Transverse colon (tissue), 4 donors: ENCODE measurements at regions not wholly inside any gene's neighbourhood (a gene's known extent, or its start where the extent isn't known, plus 50 kb on each side); places are given as distances from the start of the nearest gene placed in this dataset.

Experiments
- DNase-seq: peaks from one replicate; pipeline ENCODE4 v3.0.0-alpha.2; 2019
- H3K27ac ChIP-seq, 4 donors: fragments of 200-600 bp; sonication (generic); 2 replicates each; pipeline ENCODE4 v1.5.1; 2016 to 2018; ENCODE audit warnings: inconsistent platforms in 4 of 4
- H3K27me3 ChIP-seq: fragments of 200-600 bp; sonication (generic); 2 replicates; pipeline ENCODE4 v1.5.1; 2017; ENCODE audit warnings: inconsistent platforms
- H3K36me3 ChIP-seq, 4 donors: fragments of 200-600 bp; sonication (generic); 2 replicates each; pipeline ENCODE4 v1.5.1; 2017 to 2019; ENCODE audit warnings: inconsistent platforms in 4 of 4
- H3K4me1 ChIP-seq, 4 donors: fragments of 200-600 bp; sonication (generic); 2 replicates each; pipeline ENCODE4 v1.5.1; 2017 to 2020; ENCODE audit warnings: inconsistent platforms in 4 of 4
- H3K4me3 ChIP-seq, 4 donors: fragments of 200-600 bp; sonication (generic); 1 replicate in 1 of 4; 2 replicates in 3 of 4; pipeline versions ENCODE4 v1.5.1 to v1.6.1; 2017 to 2019; ENCODE audit warnings: inconsistent platforms in 4 of 4
- H3K9me3 ChIP-seq, 2 donors: fragments of 200-600 bp; sonication (generic); 2 replicates each; pipeline ENCODE4 v1.5.1; 2017 to 2019; ENCODE audit warnings: inconsistent platforms in 2 of 2
- CTCF ChIP-seq, 5 experiments: fragments of 200-600 bp in 3 of 5; fragments of 450-650 bp in 2 of 5; sonication (generic) in 3 of 5; IDR thresholded peaks; 1 replicate in 2 of 5; 2 replicates in 3 of 5; pipeline ENCODE4 v1.5.1; 2016 to 2017; ENCODE audit warnings: antibody characterized with exemption in 5 of 5, inconsistent platforms in 3 of 5, mild to moderate bottlenecking in 2 of 5, moderate library complexity in 1 of 5
- EP300 ChIP-seq: sonication (generic); formaldehyde crosslinking; IDR thresholded peaks from one replicate; pipeline ENCODE4 v1.6.1; 2017; ENCODE audit warnings: antibody characterized with exemption, low read depth
- POLR2A ChIP-seq: fragments of 450-650 bp; IDR thresholded peaks from one replicate; pipeline ENCODE4 v1.6.1; 2016; ENCODE audit warnings: antibody characterized with exemption, mild to moderate bottlenecking, moderate library complexity
- POLR2AphosphoS5 ChIP-seq, 3 donors: sonication (generic); formaldehyde crosslinking; IDR thresholded peaks; one replicate each; pipeline ENCODE4 v1.6.1; 2016; ENCODE audit warnings: antibody characterized with exemption in 3 of 3
- WGBS, 2 donors: methylation state at CpG; one replicate each; pipeline ENCODE4 v1.1.5; 2018; ENCODE audit warnings: low coverage in 1 of 2; 5-methylcytosine and 5-hydroxymethylcytosine counted together
- in situ Hi-C, 4 donors: fragments of 200-750 bp; cut with MboI; loops; one replicate each; pipeline versions ENCODE4 v1.15.0 to v1.15.1; 2017; ENCODE audit warnings: low sequenced_read_pairs in 3 of 4, low pct_ligation_motif_present in 1 of 4, low pct_unique_long_range_greater_than_20kb in 1 of 4
- intact Hi-C: fragments of 100-400 bp; cut with DNase I; formaldehyde crosslinking; loops from one replicate; pipeline ENCODE4 v1.15.1; 2023; ENCODE audit warnings: low total_unique reads

GRCh38 chr6:113048741-113049140 lies 701.6 kb downstream of the RFPL4B start:
- intact Hi-C loops (no loop called here), in situ Hi-C loops (no loop called here)
- Histone ChIP-seq H3K4me3 (no peak overlapping the region), H3K4me1 (no peaks in the 10 kb centered on the region), H3K9me3 (no peaks in the 10 kb centered on the region), H3K27ac (no peak overlapping the region), H3K36me3 (no peaks in the 10 kb centered on the region), H3K27me3 (no peaks in the 10 kb centered on the region)
- TF ChIP-seq CTCF (IDR thresholded peaks at IDR 0.05) = no peak
- no peak for TF ChIP-seq EP300
- TF ChIP-seq POLR2A = no peak
- TF ChIP-seq POLR2AphosphoS5 (IDR thresholded peaks at IDR 0.05) = no peak
- 78 to 86% methylated on average over 3 of the region's 3 CpGs for WGBS, 2 donors
- DNase-seq = no peak

GRCh38 chr6:113049190-113049589 lies 702.1 kb downstream of the RFPL4B start:
- H3K36me3 ChIP-seq = no peaks in the 10 kb centered on the region
- intact Hi-C loops = no loop called here
- H3K4me3 ChIP-seq = no peak overlapping the region
- H3K27ac ChIP-seq = no peak overlapping the region
- in situ Hi-C loops = no loop called here
- H3K27me3 ChIP-seq = no peaks in the 10 kb centered on the region
- H3K4me1 ChIP-seq = no peaks in the 10 kb centered on the region
- 84 to 94% methylated on average over 2 of the region's 2 CpGs for WGBS, 2 donors
- no peaks in the 10 kb centered on the region for H3K9me3 ChIP-seq
- TF ChIP-seq EP300 (no peak), POLR2AphosphoS5 (IDR thresholded peaks at IDR 0.05) (no peak)
- DNase-seq = no peak

GRCh38 chr6:113050010-113050858 lies 703.1 kb downstream of the RFPL4B start:
- Histone ChIP-seq H3K4me3 (no peak overlapping the region), H3K9me3 (no peaks in the 10 kb centered on the region), H3K36me3 (no peaks in the 10 kb centered on the region), H3K4me1 (no peaks in the 10 kb centered on the region), H3K27ac (no peak overlapping the region), H3K27me3 (no peaks in the 10 kb centered on the region)
- intact Hi-C loops = no loop called here
- 47 to 64% methylated on average over 5 to 6 of the region's 6 CpGs for WGBS, 2 donors
- TF ChIP-seq EP300 (no peak), POLR2A (no peak), POLR2AphosphoS5 (IDR thresholded peaks at IDR 0.05) (no peak), CTCF (IDR thresholded peaks at IDR 0.05) (no peak)
- in situ Hi-C loops = no loop called here
- no peak for DNase-seq

- H3K9me3 ChIP-seq = no peaks in the 10 kb centered on the region
- 88% methylated on average over 5 of the region's 5 CpGs; no CpG with 5 or more reads in 1 of the 2 donors for WGBS, 2 donors
- TF ChIP-seq POLR2A (no peak), POLR2AphosphoS5 (IDR thresholded peaks at IDR 0.05) (no peak), CTCF (IDR thresholded peaks at IDR 0.05) (no peak), EP300 (no peak)
Observed at GRCh38 chr6:113050979-113051378, 703.8 kb downstream of the RFPL4B start.

GRCh38 chr6:113052506-113052905 lies 705.4 kb downstream of the RFPL4B start:
- Histone ChIP-seq H3K9me3 (no peaks in the 10 kb centered on the region), H3K27ac (no peak overlapping the region), H3K4me1 (no peaks in the 10 kb centered on the region), H3K36me3 (no peaks in the 10 kb centered on the region), H3K4me3 (no peak overlapping the region), H3K27me3 (no peaks in the 10 kb centered on the region)
- in situ Hi-C loops (no loop called here), intact Hi-C loops (no loop called here)
- WGBS, 2 donors = 78 to 86% methylated on average over 2 to 3 of the region's 3 CpGs
- TF ChIP-seq CTCF (IDR thresholded peaks at IDR 0.05) = no peak
- no peak for TF ChIP-seq POLR2AphosphoS5 (IDR thresholded peaks at IDR 0.05)
- DNase-seq = no peak

More at GRCh38 chr6:113050979-113051378, 703.8 kb downstream of the RFPL4B start:
- Histone ChIP-seq H3K27ac (no peak overlapping the region), H3K4me1 (no peaks in the 10 kb centered on the region), H3K27me3 (no peaks in the 10 kb centered on the region), H3K36me3 (no peaks in the 10 kb centered on the region), H3K4me3 (no peak overlapping the region)
- intact Hi-C loops (no loop called here), in situ Hi-C loops (no loop called here)
- DNase-seq = no peak
